Stimulated activated naive CD4-positive, alpha-beta T cell treated with Interleukin-2 at 50 U/mL for 16 hours (primary cell): ENCODE measurements at regions not wholly inside any gene's neighbourhood (a gene's known extent, or its start where the extent isn't known, plus 50 kb on each side); places are given as distances from the start of the nearest gene placed in this dataset.

Experiments
- DNase-seq: peaks from one replicate; lab custom pipeline; 2025; lab: John Stamatoyannopoulos, UW

- no peak for DNase-seq
Observed at GRCh38 chr7:25361387-25361786, 133.1 kb upstream of the NPVF start.

GRCh38 chr7:25361863-25362262 is 133.6 kb upstream of the NPVF start:
- DNase-seq = no peak

GRCh38 chr7:25368599-25369201 is 140.4 kb upstream of the NPVF start:
- no peak for DNase-seq

- DNase-seq = no peak
Observed at GRCh38 chr7:25369786-25370185, 141.5 kb upstream of the NPVF start.

- DNase-seq = no peak
Observed at GRCh38 chr7:25371972-25372371, 143.7 kb upstream of the NPVF start.

GRCh38 chr7:25375805-25376600 is 147.7 kb upstream of the NPVF start:
- DNase-seq = no peak

DNA sequence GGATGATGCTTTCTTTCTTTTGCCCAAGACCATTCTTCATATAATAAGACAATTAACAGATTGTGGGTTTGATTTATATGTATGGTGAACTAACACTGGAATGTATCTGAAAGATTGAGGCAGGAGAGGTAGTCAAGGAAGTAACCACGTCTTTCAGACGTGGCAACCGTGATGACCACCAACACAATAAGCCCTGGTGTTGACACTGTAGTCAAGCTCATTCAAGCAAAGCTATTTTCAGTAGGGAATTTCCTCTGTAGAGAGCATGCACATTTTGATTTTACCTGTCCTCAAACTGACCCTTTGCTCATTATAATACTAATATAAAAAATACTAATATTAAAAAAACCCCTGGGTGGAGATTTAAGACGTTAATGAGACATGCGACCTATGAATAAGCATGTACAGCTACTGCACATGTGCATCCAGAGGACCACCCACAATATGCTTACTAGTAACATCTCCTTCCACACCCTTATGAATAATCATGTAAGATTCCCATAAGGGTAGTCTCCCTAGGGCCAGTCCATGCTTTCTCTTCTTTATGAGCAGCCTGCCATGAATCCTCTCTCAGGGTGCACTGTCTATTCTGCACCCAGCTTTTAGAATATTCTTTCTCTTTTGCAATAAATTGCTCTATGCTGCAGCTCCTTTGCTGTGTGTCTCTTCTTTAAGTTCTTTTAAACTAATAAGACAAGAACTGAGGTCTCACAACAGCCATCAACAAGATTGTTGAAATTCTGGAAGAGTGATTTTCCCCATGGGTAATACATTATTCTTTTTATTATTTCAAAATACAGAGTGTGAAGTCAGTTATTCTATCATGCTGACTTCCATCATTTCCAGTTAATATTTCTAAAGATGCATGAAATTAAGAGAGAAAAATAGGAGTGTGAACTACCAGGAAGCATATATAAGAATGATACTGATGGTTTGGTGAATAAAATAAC is 151.3 kb upstream of the NPVF start:
- no peak for DNase-seq

DNA sequence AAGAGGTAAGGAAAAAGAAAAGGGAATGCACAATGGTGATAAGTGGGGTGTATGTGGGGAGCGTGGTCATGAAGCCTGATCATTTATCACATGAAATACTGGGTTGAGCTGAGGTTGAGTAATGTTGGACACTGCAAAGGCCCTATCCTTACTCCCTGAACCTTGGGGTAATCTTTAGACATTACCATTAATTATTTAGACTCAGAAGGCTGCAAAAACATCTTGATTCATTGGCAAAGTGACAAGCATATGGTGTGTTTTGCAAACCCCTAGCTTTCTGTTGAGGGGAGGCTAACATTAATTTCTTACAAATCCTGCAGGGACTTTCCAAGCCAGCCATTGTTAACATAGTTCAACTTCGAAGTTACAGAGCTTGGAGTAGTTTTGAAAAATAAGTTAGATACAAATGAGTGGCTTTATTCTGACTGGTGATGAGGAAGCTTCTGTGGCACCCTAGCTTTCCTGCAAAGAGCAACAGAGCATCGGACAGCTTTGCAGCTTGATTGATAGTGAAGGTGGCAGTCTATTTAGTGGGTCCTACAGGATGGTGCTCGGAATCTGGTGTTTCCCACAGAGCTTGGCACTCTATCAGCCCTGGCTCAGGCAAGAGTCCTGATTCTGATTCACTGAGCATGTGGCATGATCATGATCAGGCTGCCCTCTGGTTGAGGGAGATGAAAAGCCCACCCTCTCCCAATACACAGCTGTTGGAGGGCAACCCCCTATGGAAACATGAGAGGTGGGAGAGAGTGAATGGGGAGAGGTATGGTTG is 153.7 kb upstream of the NPVF start:
- DNase-seq = no peak

DNA sequence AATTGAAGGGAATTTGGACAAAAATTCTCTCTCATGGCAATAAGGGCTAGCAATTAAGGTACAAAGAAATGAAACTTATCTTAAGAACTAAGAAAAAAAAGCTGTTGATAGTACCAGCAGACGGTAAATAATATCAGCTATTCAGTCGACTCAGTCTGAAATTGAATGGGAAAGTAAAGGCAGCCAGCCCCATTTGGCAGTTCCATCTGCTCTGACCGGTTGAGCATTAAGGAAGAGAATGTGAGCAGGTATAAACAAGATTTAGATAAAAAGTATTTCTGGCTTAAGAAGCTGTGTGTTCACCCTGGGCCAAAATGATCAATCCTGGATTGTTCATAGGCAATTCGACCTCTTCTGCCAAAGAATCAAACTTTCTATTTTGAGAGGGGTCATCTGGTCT is 154.6 kb upstream of the NPVF start:
- DNase-seq = no peak

- no peak for DNase-seq
Observed at GRCh38 chr7:25383402-25383801, 155.1 kb upstream of the NPVF start.

GRCh38 chr7:25384788-25385505 is 156.7 kb upstream of the NPVF start:
- no peak for DNase-seq

DNA sequence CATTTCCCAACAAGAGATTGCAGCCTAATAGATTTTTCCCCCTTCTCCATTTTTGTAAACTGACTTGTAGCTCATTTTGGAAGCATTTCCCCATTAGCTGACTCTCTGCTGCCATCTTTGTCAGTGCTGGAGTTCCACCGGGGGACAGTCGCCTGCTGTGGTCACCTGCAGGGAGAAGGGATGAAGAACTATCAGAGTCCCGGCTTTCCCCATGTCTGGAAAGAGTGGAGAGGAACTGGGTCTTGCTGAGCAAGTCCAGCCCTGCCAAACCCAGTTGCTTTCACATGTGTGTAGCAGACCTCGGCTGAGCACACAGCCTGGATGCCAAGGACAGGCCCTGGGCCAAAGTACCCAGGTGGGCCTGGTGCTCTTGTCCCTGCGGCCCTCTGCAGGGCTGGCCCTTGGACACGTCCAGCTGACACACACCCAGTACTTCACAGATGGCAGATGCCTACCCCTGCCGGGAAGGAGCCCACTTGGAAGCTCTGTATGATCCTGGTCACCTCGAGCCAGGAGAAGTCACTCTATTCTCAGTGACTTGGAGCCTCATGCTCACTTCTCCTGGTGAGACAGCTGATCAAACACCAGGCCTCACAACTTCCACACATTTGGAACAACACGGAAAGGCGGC is 157.3 kb upstream of the NPVF start:
- no peak for DNase-seq

GRCh38 chr7:25386311-25386744 is 158.0 kb upstream of the NPVF start:
- no peak for DNase-seq

DNA sequence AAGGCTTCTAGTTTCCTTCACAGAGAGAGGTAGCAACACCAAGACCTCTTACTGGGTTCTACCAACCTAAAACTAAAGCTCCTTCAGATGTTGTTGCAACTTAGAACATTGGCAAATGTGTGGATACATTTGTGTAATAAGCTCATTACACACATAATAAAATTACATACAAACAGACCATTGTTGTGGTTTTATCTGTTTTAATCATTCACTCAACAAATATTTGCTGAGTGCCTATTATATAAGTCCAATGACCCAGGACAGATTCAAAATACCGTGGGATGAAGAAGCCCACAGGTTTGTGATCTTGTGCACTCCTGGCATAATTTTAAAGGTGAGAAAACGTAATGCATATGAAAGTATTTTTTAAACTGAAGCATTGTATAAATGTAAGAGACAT is 160.4 kb upstream of the NPVF start:
- no peak for DNase-seq

DNA sequence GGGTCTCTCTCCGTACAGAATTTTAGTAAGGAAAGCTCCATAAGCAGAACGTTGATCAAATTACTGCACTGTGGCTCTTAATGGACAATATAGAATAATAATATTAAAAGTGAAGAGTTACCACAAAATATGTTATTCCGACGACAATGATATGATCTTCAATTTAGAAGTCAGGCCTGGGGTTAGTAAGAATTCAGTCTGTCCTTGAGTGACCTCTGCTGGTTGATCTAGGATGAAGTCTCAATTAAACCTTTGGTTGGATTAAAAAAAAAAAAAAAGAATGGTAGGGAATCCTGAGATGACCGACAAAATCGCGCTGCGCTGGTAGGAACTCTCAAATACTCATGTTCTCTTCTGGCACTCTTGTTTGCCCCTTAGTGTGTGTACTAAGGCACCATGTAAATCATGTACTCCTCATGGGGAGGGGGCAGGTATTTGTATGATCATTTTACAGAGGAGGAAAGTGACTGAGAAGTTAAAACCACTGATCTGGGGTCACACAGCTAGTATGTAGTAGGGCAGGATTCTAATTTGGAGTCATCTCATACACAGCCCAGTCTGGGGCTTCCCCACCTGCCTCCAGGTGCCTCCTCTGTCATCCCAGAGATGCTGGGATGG is 161.3 kb upstream of the NPVF start:
- DNase-seq = no peak

DNA sequence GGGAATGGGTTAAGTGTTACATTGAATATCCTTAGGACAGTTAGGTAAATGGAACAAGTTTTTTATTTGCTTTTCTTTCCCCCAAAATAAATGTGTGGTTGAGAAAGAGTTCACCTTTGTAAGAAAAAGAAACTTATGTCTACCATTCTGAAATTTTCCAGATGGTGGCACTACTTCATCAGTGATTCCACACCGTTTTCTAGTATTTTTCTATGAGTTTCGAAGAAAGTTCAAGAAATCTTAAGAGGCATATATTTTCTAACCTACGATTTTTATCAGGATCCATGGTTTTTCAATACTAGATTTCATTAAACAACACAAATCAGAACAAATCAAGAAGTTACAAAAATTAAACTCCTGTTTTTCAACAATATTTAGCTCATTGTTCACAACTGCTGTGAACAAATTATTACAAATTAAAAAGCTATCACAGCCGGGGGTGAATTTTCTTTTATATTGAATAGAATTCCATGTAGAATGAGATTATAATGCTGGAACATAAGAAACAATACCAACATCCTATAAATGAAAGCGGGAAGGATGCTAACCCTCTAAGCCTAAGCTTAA is 163.1 kb upstream of the NPVF start:
- DNase-seq = no peak

DNA sequence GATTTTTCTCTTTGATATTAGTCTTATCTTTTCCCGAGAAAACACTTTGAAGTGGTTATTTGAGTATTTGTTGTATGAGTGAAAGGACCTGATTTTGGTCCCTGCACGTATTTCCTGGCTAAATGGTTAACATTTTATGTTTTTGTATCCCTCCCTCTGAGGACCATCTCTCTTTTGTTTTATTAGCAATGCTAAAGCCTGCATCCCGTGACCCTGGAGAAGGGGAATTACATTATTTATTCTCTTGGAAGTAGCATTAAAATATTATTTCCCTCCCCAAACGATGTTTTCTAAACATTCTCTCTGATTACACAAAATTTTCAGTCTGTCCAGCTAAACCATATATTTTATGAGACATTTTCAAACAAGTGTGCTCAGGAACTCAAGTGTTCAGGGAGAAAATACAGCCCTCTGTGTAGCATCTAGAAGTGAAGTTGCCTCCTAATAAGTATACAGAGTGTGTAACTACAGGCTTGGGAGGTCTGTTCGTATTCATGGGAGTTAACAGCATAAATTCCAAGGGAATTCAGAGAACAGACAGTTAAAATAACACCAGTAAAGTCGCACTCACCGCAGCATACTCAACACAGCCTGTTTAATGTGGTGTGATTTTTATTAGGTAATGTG is 163.8 kb upstream of the NPVF start:
- no peak for DNase-seq

GRCh38 chr7:25392588-25393338 is 164.5 kb upstream of the NPVF start:
- DNase-seq = no peak

- DNase-seq = no peak
Observed at GRCh38 chr7:25395976-25396375, 167.7 kb upstream of the NPVF start.
